NCI-H128 (cell line): ENCODE measurements at regions not wholly inside any gene's neighbourhood (a gene's known extent, or its start where the extent isn't known, plus 50 kb on each side); places are given as distances from the start of the nearest gene placed in this dataset.

Experiments used
- DNase-seq: peaks from one replicate; lab custom pipeline; 2025; ENCODE audit not compliant: unreplicated experiment; lab: John Stamatoyannopoulos, UW

GRCh38 chr6:4466769-4467480 lies 309.3 kb upstream of the CDYL start:
- DNase-seq: no peak

- DNase-seq: no peak
Observed at GRCh38 chr6:4466261-4466660, 309.9 kb upstream of the CDYL start.

DNA sequence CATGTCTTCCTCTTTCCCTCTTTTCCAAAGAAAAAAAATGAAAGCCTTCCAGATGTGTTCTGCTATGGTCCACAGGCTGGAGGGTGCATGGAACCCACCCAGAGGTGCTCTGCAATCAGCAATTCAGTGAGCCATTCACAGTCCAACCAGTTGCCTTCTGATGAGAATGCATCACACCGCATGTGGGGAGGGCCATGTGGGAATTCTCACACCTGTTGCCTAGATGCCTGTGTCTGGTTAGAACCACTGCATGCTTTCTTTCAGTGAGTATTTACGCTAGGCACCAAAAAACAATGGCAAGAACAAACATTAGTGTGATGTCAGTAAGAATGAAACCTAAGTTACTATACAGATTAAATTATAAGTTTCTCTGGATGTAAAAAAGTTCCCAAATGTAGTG lies 311.6 kb upstream of the CDYL start:
- no peak for DNase-seq

- no peak for DNase-seq
Observed at GRCh38 chr6:4463236-4463635, 313.0 kb upstream of the CDYL start.

- DNase-seq: no peak
Observed at GRCh38 chr6:4460586-4461475, 315.4 kb upstream of the CDYL start.

DNA sequence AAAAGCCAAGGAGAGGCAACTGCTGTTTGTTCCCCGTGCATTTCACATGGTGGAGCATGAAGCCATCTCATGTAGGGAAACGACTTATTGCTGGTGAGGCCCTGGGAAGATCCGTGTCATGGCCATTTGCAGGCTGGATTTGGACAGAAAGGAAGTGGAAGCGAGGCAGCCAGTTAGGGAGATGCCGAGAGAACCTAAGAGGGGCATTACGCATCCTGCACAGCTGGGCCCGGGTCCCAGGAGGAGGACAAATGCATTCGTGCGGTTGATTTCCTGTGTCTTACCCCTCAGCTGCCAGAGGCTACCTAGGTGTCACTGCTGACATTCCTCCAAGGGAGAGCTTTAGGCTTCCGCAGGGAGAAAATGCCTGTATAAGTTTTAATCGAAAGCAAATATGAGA lies 316.2 kb upstream of the CDYL start:
- DNase-seq: no peak

- DNase-seq: no peak
Observed at GRCh38 chr6:4459032-4459431, 317.2 kb upstream of the CDYL start.

DNA sequence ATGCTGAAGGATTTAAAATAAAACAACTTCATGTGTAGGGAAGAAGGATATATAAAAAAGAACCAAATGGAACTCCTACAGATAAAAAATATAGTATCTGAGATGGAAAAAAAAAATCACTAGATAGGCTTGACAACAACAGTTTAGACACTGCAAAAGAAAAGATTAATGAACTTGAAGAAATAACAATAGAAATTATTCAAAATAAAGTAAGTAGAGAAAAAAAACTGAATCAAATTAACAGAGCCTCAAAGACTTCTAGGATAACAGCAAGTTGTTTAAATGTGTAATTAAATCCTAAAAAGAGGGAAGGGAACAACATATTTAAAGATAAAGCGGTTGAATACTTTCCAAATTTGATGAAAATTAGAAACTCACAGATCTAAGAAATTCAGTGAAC lies 316.3 kb upstream of the ECI2 start:
- DNase-seq: no peak

DNA sequence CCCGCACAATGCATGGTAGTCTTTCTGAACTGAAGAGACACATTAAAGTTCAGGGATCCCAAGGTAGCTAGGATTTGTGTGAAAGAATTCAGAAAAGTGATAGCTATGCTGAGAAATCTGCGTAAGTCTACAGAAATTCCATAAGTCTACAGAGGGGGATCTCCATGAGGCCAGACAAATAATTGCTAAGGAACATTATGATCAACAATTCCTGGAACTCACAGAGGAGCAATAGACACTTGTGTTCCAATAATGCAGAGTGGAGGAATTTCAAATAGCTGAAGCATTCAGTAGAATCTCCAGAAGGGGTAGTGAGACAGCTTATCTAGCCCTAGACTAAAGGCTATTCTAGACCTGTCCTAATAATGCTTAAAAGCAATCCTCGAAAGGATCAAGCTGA lies 315.7 kb upstream of the ECI2 start:
- no peak for DNase-seq

GRCh38 chr6:4450237-4450636 lies 314.9 kb upstream of the ECI2 start:
- DNase-seq: no peak

DNA sequence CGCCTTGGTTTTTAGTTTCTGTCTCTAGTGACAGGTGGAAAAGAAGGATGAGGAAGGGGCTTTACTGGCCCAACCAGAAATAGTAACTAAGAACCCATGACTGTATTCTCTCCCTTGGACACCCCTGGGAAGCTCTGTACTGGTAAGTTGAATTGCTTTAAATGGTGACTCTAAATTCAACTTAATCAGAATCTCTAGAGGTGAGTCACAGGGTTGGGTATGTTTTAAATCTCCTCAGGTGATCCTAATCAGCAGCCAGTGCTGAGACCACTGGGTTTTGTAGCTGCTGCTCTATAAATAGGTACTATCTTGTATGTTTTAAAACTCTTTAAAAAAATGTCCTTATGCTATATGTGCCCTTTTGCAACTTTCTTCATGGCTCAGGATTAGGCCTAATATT lies 314.0 kb upstream of the ECI2 start:
- DNase-seq: no peak

GRCh38 chr6:4448841-4449240 lies 313.5 kb upstream of the ECI2 start:
- DNase-seq: no peak

DNA sequence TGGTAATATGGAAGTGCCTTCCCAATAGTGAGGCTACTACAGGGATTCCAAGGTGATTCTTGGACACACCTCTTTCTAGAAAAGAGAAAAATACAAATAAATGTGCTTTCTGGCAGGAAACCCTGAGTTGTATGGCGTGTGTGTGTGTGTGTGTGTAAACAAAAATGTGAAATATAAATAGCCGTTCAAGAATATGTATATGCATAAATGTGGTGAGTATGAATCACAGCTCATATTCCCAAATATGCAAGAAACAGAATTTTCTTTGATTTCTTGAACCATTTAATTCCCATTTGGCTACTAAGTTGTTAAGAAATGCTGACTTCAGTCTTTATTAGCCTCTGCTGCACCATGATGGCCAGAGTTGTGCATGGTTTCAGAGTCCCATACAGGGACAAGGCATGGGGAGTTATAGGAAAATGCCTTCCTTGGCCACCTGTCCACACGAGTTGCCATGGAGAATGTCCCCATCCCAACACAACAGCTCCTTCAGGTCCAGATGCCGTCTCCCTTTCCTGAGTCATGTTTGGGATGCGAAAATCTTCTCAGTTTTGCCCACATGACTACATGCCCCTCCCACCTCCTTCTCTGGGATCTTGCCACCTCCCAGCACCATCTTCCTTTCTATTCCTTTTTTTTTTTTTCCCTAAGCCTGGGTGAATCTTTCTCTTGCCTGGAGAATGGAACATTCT lies 312.4 kb upstream of the ECI2 start:
- DNase-seq: no peak

DNA sequence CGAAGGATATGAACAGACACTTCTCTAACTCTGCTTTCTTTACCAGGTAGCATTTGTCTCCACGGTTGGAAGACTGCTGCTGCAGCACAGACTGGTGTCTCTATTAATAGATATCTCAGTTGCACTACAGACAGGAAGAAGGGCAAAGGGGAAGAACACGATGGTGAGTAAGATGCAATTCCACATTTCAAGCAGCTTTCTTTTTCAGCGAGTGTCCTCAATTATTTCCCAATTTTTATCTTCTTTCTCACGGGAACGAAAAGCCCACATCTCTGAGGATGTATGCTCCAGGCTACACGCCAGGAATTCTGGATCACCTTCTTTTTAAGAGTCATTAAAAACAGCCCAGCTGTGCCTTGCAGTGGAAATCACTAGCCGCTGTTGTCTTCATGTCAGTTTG lies 311.6 kb upstream of the ECI2 start:
- DNase-seq: no peak

DNA sequence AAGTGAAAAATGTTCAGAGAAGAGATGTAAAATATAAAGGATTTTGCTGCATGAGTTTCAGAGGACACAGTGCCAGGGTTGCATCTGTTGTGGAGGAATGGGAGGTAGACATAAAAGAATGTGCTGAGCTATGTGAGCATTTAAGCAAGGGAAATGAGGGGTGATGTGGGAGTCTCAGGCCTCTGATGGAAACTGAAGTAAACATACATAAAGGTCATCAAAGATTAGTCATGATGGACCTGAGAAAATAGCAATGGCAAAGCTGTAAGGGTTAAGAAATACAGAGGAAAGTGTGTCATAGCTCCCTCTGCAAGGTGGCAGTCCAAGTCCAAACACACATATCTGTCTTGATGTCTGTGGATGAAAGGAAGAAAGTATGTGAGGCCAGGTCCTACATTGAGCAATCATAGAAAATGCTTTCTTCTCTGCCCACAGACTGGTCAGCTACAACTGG lies 306.6 kb upstream of the ECI2 start:
- DNase-seq: no peak

- no peak for DNase-seq
Observed at GRCh38 chr6:4439159-4439558, 303.8 kb upstream of the ECI2 start.

GRCh38 chr6:4437342-4437741 lies 302.0 kb upstream of the ECI2 start:
- DNase-seq: no peak

GRCh38 chr6:4435981-4436445 lies 300.6 kb upstream of the ECI2 start:
- DNase-seq: no peak

DNA sequence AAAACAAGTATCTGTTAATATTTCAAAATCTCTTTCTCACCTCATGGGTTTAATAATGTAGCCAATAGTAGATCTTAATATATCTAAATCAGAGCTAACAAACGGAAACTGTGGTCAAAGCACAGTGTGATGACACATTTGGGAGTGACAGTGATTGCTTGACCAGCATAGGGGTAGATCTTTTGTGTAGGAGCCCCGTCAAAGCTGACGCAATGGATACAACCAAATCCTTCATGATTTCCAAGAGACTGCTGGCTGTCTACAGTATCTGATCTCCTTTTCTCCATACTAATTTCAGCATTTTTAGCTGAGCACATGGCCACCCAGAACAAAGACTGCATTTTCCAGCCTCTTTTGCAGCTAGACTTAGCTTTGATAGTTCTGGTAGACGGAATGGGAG lies 299.3 kb upstream of the ECI2 start:
- DNase-seq: no peak

DNA sequence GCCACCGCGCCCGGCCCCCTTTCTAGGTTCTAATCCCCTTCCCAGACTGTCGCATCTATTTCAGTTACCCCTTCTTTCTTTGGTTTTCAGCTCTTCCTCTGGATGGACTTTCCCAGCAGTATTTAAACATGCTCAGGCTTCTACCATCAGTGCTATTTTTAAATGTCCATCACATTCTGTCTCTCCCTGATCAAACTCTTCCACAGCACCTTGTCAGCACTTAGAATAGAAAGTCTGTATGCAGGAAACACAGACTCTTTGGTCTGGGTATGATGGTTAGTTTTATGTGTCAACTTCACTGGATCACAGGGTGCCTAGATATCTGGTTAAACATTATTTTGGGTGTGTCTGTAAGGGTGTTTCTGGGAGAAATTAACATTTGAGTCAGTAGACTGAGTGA lies 297.8 kb upstream of the ECI2 start:
- no peak for DNase-seq

GRCh38 chr6:4426968-4427367 lies 291.6 kb upstream of the ECI2 start:
- no peak for DNase-seq

DNA sequence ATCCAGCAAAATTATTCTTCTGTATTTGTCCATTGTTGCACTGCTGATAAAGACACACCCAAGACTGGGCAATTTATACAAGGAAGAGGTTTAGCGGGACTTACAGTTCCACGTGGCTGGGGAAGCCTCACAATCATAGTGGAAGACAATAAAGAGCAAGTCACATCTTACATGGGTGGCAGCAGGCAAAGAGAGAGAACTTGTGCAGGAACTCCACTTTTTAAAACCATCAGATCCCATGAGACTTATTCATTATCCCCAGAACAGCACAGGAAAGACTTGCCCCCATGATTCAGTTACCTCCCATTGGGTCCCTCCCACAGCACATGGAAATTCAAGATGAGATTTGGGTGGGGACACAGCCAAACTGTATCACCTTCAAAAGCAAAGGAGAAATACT lies 286.5 kb upstream of the ECI2 start:
- no peak for DNase-seq
